Activated CD8-positive, alpha-beta T cell treated with anti-CD3 and anti-CD28 coated beads for 36 hours (primary cell): ENCODE measurements at regions not wholly inside any gene's neighbourhood (a gene's known extent, or its start where the extent isn't known, plus 50 kb on each side); places are given as distances from the start of the nearest gene placed in this dataset.

Experiments
- ATAC-seq: fragments of 200-7000 bp; cut with Tn5 transposase; one replicate; pipeline ENCODE4 v1.10.0; 2021; ENCODE audit warnings: mild to moderate bottlenecking, moderate library complexity
- CTCF ChIA-PET: fragments of 350-600 bp; sonication (Branson Sonifier 250); formaldehyde crosslinking; loops from one replicate; lab custom pipeline; 2021; ENCODE audit warnings: antibody characterized with exemption; lab: Charles Lee
- POLR2A ChIA-PET: fragments of 350-600 bp; sonication (Branson Sonifier 250); formaldehyde crosslinking; loops from one replicate; lab custom pipeline; 2021; ENCODE audit warnings: antibody characterized with exemption; lab: Charles Lee
- DNase-seq: peaks from one replicate; pipeline ENCODE4 v3.0.0-alpha.2; 2020
- H3K27ac Mint-ChIP-seq: one replicate; pipeline ENCODE4 v1.8.0; 2021; ENCODE audit warnings: mild to moderate bottlenecking, mixed read lengths
- H3K27me3 Mint-ChIP-seq: one replicate; pipeline ENCODE4 v1.8.0; 2021; ENCODE audit warnings: mixed read lengths
- H3K36me3 Mint-ChIP-seq: one replicate; pipeline ENCODE4 v1.8.0; 2021; ENCODE audit warnings: low read depth, mixed read lengths
- H3K4me1 Mint-ChIP-seq: one replicate; pipeline ENCODE4 v1.8.0; 2021; ENCODE audit warnings: low read depth, mixed read lengths
- H3K4me3 Mint-ChIP-seq: one replicate; pipeline ENCODE4 v1.8.0; 2021; ENCODE audit warnings: mild to moderate bottlenecking, moderate library complexity, mixed read lengths
- H3K9me3 Mint-ChIP-seq: one replicate; pipeline ENCODE4 v1.8.0; 2021; ENCODE audit warnings: mixed read lengths
- intact Hi-C: fragments of 100-400 bp; cut with micrococcal nuclease; formaldehyde crosslinking; loops from one replicate; pipeline ENCODE4 v1.10.0; 2022
- TF ChIP-seq, protein P1 (sequence below): fragments of 200-600 bp; IDR thresholded peaks from one replicate; pipeline ENCODE4 v1.8.0; 2022; ENCODE audit warnings: antibody characterized with exemption, mild to moderate bottlenecking

DNA sequence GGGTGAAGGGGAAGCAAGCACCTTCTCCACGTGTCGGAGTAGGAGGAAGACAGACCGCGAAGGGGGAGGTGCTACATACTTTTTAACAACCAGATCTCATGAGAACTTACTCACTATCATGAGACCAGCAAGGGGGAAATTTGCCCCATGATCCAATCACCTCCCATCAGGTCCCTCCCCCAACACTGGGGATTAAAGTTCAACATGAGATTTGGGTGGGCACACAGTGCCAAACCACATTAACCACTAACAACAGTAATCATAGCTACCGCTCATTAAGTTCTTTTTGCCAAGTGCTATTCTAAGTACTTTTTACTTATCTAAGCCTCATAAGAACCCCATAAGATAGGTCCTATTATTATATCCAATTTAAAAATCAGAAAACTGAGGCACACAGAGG, 450.5 kb upstream of the DDI1 start:
- no peak for ATAC-seq
- Mint-ChIP-seq H3K4me3 (no peak overlapping the region), H3K27me3 (peaks cover 5% of the 10 kb centered on the region), H3K36me3 (no peaks in the 10 kb centered on the region), H3K4me1 (no peaks in the 10 kb centered on the region), H3K27ac (no peak overlapping the region), H3K9me3 (no peaks in the 10 kb centered on the region)
- TF ChIP-seq, protein P1, sequence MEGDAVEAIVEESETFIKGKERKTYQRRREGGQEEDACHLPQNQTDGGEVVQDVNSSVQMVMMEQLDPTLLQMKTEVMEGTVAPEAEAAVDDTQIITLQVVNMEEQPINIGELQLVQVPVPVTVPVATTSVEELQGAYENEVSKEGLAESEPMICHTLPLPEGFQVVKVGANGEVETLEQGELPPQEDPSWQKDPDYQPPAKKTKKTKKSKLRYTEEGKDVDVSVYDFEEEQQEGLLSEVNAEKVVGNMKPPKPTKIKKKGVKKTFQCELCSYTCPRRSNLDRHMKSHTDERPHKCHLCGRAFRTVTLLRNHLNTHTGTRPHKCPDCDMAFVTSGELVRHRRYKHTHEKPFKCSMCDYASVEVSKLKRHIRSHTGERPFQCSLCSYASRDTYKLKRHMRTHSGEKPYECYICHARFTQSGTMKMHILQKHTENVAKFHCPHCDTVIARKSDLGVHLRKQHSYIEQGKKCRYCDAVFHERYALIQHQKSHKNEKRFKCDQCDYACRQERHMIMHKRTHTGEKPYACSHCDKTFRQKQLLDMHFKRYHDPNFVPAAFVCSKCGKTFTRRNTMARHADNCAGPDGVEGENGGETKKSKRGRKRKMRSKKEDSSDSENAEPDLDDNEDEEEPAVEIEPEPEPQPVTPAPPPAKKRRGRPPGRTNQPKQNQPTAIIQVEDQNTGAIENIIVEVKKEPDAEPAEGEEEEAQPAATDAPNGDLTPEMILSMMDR, result no peak
- ChIA-PET POLR2A (no interaction called here), CTCF (no interaction called here)
- DNase-seq, result no peak
- intact Hi-C loops, result no loop called here

DNA sequence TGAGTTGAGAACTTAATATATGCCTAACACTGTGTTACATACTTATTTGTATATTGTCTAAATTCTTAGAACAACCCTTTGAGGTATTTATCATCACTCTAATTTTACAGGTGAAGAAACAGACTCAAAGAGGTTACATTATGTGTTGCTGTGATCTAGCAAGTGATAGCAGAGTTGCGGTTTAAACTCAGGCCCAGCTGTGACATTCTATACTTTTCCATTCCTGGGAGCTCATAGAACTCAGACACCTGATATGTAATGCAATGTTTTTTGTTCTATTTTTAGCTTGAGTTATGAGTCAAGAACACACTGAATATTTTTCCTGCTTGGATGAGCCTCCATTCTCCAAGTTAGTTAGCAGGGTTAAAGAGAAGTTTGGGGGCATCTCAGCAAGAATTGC, 449.7 kb upstream of the DDI1 start:
- ChIA-PET CTCF (interaction anchor here (1.1 kb wide), 1 partner anchor 14 kb away, joined by 5 read pairs; no protein-coding TSS in a partner anchor), POLR2A (no interaction called here)
- Mint-ChIP-seq H3K27me3 (peaks cover 5% of the 10 kb centered on the region), H3K27ac (no peak overlapping the region), H3K4me3 (no peak overlapping the region), H3K4me1 (no peaks in the 10 kb centered on the region), H3K9me3 (no peaks in the 10 kb centered on the region), H3K36me3 (no peaks in the 10 kb centered on the region)
- TF ChIP-seq, protein P1, result no peak
- DNase-seq (no peak), ATAC-seq (no peak)
- intact Hi-C loops, result no loop called here

DNA sequence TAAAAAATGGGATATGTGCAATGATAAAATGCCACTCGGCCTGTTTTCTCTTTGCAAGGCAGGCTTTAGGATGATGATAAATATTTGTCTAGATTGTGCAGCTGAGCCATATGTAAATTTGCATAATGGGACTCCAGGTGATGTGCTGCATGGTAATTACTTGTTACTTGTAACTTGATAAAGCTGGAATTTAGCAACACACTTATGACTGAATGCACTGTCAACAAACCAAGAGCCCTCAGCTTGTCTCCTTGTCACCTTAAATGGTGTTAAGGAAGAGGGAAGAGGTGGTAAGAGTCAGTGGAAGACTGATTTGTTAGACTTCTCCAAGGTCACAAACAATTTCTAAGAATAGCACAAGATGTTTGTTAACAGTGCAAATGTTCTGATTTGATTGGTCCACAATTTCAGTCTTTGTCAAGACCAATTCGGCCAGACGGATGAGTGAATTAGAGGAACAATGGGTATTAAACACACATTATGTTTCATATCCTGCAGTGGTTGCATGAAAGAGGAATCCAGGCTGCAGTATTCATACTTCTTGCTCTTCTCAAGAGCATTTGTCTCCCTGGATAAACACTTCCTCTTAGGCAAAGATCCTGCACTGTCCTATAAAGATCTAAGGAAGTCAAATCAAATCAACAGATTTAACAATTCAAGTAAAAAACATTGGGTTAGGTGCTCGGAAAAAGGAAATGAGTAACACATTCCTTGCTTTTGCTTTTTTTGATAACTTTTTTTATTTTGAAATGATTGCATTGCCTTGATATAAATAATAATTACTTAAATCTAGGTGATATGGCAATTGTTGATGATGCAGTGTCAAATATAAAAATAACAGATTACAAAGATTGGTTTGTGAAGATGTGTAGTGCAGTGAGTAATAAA, 448.3 kb upstream of the DDI1 start:
- ChIA-PET POLR2A (no interaction called here), CTCF (no interaction called here)
- peaks cover 5% of the 10 kb centered on the region for H3K27me3 Mint-ChIP-seq
- H3K4me3 Mint-ChIP-seq, result no peak overlapping the region
- no peaks in the 10 kb centered on the region for H3K4me1 Mint-ChIP-seq
- ATAC-seq (no peak), DNase-seq (no peak)
- TF ChIP-seq, protein P1, result no peak
- H3K27ac Mint-ChIP-seq, result no peak overlapping the region
- intact Hi-C loops, result no loop called here
- no peaks in the 10 kb centered on the region for H3K36me3 Mint-ChIP-seq
- no peaks in the 10 kb centered on the region for H3K9me3 Mint-ChIP-seq

DNA sequence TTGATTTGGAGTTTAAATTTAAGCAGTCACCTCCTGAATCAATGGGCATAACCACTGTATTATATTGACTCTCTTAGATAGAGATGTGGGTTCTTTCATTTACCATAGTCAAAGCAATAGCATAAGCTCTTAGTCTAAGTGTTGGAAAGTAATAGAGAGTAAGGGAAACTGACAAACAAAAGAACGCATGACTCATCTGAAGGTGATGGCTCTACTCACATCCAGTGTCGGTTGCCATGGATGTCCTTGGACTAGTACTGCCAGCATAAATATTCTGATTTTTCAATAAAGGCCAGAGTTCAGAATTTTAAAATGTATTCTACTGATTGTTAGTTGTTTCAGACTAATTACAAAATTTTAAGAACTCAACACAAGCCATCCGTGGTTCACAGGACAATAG, 444.9 kb upstream of the DDI1 start:
- H3K4me3 Mint-ChIP-seq, result no peak overlapping the region
- DNase-seq (no peak), ATAC-seq (no peak)
- H3K36me3 Mint-ChIP-seq, result no peaks in the 10 kb centered on the region
- ChIA-PET CTCF (interaction anchor here (1.0 kb wide), 1 partner anchor 9 kb away, joined by 3 read pairs; no protein-coding TSS in a partner anchor), POLR2A (no interaction called here)
- peaks cover 4% of the 10 kb centered on the region for H3K27me3 Mint-ChIP-seq
- H3K27ac Mint-ChIP-seq, result no peak overlapping the region
- H3K9me3 Mint-ChIP-seq, result no peaks in the 10 kb centered on the region
- H3K4me1 Mint-ChIP-seq, result no peaks in the 10 kb centered on the region
- intact Hi-C loops, result no loop called here
- TF ChIP-seq, protein P1, result no peak

DNA sequence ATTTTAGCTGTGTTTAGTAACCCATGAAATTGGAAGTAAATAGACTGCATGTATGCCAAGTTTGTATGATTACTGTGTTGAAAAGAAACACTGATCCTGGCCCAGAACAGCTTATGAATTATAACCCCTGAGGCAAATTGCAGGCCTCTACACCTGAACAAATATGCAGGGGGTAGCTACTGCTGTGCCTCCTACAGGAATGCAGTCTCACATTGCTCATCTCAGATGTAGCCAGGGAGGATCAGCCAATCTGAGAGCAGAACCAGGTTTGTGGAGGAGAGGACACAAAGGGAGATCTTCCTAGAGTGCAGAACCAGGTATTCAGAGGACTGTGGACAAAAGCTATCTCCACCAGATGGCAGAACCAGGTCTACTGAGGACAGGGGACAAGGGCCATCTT, 442.2 kb upstream of the DDI1 start:
- Mint-ChIP-seq H3K4me1 (no peaks in the 10 kb centered on the region), H3K36me3 (no peaks in the 10 kb centered on the region), H3K4me3 (no peak overlapping the region), H3K27me3 (peaks cover 4% of the 10 kb centered on the region), H3K27ac (no peak overlapping the region), H3K9me3 (no peaks in the 10 kb centered on the region)
- intact Hi-C loops, result no loop called here
- ChIA-PET POLR2A (no interaction called here), CTCF (interaction anchor here (0.9 kb wide), 1 partner anchor 15 kb away, joined by 3 read pairs; no protein-coding TSS in a partner anchor)
- TF ChIP-seq, protein P1, result no peak
- DNase-seq, result no peak
- no peak for ATAC-seq
